Motor neuron (in vitro differentiated cells): ENCODE measurements at regions not wholly inside any gene's neighbourhood (a gene's known extent, or its start where the extent isn't known, plus 50 kb on each side); places are given as distances from the start of the nearest gene placed in this dataset.
A peak's percentile ranks its signal among the peaks of the same experiment; 100 is the strongest.

Source experiments
- ATAC-seq, 8 experiments: fragments of 200-7000 bp; cut with Tn5 transposase; replicated peaks in 6 of 8; 2 replicates each; pipeline ENCODE4 v1.8.0; 2021; ENCODE audit warnings: mild to moderate bottlenecking in 8 of 8, moderate library complexity in 8 of 8
- H3K27ac ChIP-seq, 2 donors: fragments of 250-450 bp; sonication (Bioruptor Pico); 2 replicates each; pipeline ENCODE4 v1.9.0; 2021; ENCODE audit warnings: antibody characterized with exemption in 2 of 2, mild to moderate bottlenecking in 2 of 2, moderate library complexity in 1 of 2
- H3K4me1 ChIP-seq, 2 donors: fragments of 250-450 bp; sonication (Bioruptor Pico); replicated peaks in 1 of 2; 2 replicates each; pipeline ENCODE4 v1.6.1; 2021; ENCODE audit warnings: antibody characterized with exemption in 2 of 2, mild to moderate bottlenecking in 2 of 2, moderate library complexity in 1 of 2
- H3K4me3 ChIP-seq, 5 donors: fragments of 250-450 bp; sonication (Bioruptor Pico); 2 replicates each; pipeline ENCODE4 v1.9.0; 2021; ENCODE audit warnings: antibody characterized with exemption in 5 of 5, mild to moderate bottlenecking in 5 of 5, moderate library complexity in 4 of 5
- WGBS, 10 experiments: fragments of 450-650 bp; shearing (Covaris generic); methylation state at CpG; one replicate each; pipeline ENCODE4 v1.0.0; 2022; 5-methylcytosine and 5-hydroxymethylcytosine counted together
- in situ Hi-C, 9 experiments: fragments of 400-800 bp; cut with MboI; loops; one replicate each; pipeline ENCODE4 v1.15.0; 2021; ENCODE audit warnings: low sequenced_read_pairs in 9 of 9, low pct_unique_long_range_greater_than_20kb in 2 of 9; ENCODE audit not compliant: unreplicated experiment in 9 of 9

DNA sequence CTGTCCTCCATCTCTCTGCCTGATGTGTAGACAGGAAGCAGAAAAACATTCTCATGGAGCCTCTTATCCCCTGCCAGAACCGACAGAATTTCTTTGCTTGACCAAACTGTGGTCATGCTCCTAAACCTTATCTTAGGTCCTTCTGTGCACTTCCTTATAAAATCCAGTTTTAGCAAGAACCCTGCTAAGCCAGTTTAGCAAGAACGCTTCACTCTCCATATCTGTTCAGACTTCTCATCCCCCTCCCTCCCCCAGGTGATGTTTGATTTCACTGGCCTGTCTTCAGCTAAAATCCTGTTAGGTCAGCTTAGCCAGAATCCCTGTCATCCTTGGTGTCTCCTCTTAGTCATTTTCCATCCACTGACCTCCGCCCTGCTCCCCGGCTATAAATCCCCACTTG is 1130.9 kb upstream of the PRKX start:
- H3K27ac ChIP-seq: no peak overlapping the region
- 40 to 100% (median 90%) methylated on average over 1 to 4 of the region's 4 CpGs; no CpG with 5 or more reads in 6 of the 10 experiments for WGBS, 10 experiments
- in situ Hi-C loops: no loop called here
- no peaks in the 10 kb centered on the region for H3K4me1 ChIP-seq
- H3K4me3 ChIP-seq: no peak overlapping the region
- no peak for ATAC-seq

DNA sequence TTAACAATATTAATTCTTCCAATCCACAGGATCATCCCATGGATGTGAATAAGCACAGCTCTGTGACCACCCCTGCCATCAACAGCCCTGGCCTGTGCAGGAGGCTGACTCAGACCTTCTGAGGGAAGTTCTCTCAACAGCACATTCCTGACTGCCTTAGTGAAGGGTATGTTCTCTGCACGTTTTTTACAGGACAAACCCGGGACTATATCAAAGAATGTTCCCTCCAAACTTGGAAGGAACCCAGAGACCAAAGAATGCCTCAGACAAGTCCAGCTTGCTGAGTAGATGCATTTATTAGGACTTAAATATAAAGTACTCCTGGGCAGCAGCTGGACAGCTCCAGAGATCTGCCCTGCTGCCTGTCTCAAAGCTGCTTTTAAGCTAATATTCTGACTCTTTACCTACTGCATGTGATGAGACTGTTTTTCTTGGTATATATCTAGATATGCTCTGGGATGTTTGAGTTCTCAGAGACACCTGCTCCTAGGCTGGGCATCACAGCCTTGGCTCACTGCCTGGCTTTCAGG is 1127.8 kb upstream of the PRKX start:
- WGBS, 10 experiments: 0 to 100% methylated on average over 1 of the region's 2 CpGs; no CpG with 5 or more reads in 8 of the 10 experiments

DNA sequence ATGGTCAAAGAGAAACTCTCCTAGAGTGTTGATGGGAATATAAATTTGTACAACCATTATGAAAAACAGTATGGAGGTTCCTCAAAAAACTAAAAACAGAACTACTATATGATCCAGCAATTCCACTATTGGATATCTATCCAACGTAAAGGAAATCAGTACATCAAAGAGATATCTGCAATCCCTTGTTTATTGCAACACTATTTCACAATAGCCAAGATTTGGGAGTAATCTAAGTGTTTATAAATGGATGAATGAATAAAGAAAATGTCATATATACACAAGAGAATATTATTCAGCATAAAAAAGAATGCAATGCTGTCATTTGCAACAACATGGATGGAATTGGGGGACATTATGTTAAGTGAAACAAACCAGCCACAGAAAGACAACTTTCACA is 1118.1 kb upstream of the PRKX start:
- 0 to 100% (median 40%) methylated on average over 1 of the region's 1 CpG; no CpG with 5 or more reads in 5 of the 10 experiments for WGBS, 10 experiments
- Histone ChIP-seq H3K4me1 (no peaks in the 10 kb centered on the region), H3K4me3 (no peak overlapping the region), H3K27ac (no peak overlapping the region)
- in situ Hi-C loops: no loop called here
- no peak for ATAC-seq

More for the DNA sequence above, 1127.8 kb upstream of the PRKX start:
- in situ Hi-C loops: no loop called here
- no peak for ATAC-seq
- no peak overlapping the region for H3K4me3 ChIP-seq
- no peaks in the 10 kb centered on the region for H3K4me1 ChIP-seq
- H3K27ac ChIP-seq: no peak overlapping the region

DNA sequence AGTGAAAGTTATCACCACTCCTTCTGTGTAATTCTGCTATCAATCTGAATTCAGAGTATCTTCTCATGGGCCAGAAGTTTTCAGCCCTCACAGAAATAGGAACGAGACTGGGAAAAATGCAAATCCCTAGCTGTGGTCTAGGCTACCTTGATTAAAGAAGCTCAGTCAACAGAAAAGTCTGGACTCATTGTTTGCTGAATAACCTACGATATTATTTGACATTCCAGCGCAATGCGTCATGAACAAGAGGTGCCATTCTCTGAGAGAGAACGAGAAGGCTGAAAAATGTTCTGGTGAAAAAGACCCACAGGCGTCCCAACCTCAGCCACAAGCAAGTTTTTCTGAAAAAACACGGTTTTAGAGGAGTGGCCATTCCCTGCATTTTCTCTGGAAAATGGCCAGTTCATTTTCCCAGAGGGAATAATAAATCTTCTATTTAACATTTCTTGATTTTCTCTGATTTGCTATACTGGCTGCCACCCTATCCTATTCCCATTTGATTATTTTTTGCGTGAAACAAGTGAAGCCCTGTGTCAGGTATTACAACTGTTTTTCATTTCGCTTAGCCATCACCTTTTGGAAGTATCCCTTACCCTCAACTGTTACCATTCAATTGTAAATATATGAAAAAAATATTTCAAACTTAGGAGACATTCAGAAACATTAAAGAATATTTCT is 1117.6 kb upstream of the PRKX start:
- ATAC-seq: peak in 1 of 8 experiments; percentile 82
- 5 to 85% (median 45%) methylated on average over 2 to 7 of the region's 9 CpGs; no CpG with 5 or more reads in 4 of the 10 experiments for WGBS, 10 experiments
- H3K4me3 ChIP-seq: no peak overlapping the region
- H3K4me1 ChIP-seq: no peaks in the 10 kb centered on the region
- in situ Hi-C loops: no loop called here
- no peak overlapping the region for H3K27ac ChIP-seq

GRCh38 chrX:4825550-4825949 is 1112.1 kb upstream of the PRKX start:
- no peak overlapping the region for H3K4me3 ChIP-seq
- no peak overlapping the region for H3K27ac ChIP-seq
- no peak for ATAC-seq
- H3K4me1 ChIP-seq: no peaks in the 10 kb centered on the region
- in situ Hi-C loops: no loop called here
- WGBS, 10 experiments: 35 to 100% (median 94%) methylated on average over 1 to 3 of the region's 3 CpGs; no CpG with 5 or more reads in 7 of the 10 experiments

- WGBS, 10 experiments: 0 to 100% (median 80%) methylated on average over 1 to 4 of the region's 4 CpGs; no CpG with 5 or more reads in 5 of the 10 experiments
- Histone ChIP-seq H3K4me1 (no peaks in the 10 kb centered on the region), H3K27ac (no peak overlapping the region), H3K4me3 (no peak overlapping the region)
- in situ Hi-C loops: no loop called here
- ATAC-seq: no peak
Measured at GRCh38 chrX:4809571-4809970, 1096.1 kb upstream of the PRKX start.

GRCh38 chrX:4805502-4805901 is 1092.1 kb upstream of the PRKX start:
- ATAC-seq: peak in 5 of 8 experiments; percentile 48 to 90 (median 82)
- Histone ChIP-seq H3K4me3 (no peak overlapping the region), H3K27ac (no peak overlapping the region), H3K4me1 (no peaks in the 10 kb centered on the region)
- in situ Hi-C loops: no loop called here
- 0 to 80% (median 60%) methylated on average over 1 to 4 of the region's 4 CpGs; no CpG with 5 or more reads in 7 of the 10 experiments for WGBS, 10 experiments

DNA sequence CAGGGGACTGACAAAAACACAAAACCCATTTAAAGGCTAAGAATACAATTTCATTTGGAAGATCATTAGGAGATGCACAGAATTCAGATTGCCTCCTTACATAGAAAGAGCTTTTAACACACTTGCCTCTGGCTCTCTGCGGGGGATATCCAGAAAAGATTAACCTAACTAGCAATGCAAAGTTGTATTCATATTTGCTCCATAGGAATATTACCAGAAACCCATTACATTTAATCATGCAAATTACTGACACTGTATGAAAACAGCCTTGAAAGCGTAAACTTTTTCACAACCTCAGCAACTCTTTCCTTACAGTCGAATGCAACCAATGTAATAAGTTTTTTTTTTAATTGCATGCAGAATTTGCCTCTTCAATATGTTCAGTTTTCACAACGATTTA is 1087.3 kb upstream of the PRKX start:
- peak in 1 of 8 experiments; percentile 63 for ATAC-seq
- Histone ChIP-seq H3K27ac (no peak overlapping the region), H3K4me3 (no peak overlapping the region), H3K4me1 (no peaks in the 10 kb centered on the region)
- WGBS, 10 experiments: 0 to 100% (median 55%) methylated on average over 1 to 4 of the region's 4 CpGs; no CpG with 5 or more reads in 2 of the 10 experiments
- in situ Hi-C loops: no loop called here

DNA sequence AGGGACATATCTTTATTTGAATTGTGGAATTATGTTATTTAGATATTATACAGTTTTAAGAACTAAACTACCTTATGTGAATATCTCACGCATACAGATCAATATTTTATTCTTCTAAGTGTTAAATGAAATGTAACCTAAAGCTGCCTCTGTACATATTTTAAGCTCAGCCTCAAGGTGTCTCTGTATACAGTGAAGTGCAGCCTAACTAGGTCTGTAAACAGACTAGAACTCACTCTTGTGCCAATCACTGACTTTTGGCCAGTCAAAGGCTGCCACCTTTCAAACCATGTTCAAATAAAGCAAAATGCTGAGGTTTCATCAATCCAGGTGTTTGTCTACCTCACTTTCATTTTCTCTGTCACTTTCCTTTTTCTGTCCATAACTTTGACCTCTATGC is 1074.5 kb upstream of the PRKX start:
- in situ Hi-C loops: no loop called here
- Histone ChIP-seq H3K4me3 (no peak overlapping the region), H3K27ac (no peak overlapping the region), H3K4me1 (no peaks in the 10 kb centered on the region)
- 83 to 100% (median 93%) methylated on average over 1 of the region's 1 CpG; no CpG with 5 or more reads in 6 of the 10 experiments for WGBS, 10 experiments
- ATAC-seq: no peak

GRCh38 chrX:4764888-4765287 is 1051.4 kb upstream of the PRKX start:
- H3K4me3 ChIP-seq: no peak overlapping the region

GRCh38 chrX:4762196-4762595 is 1048.7 kb upstream of the PRKX start:
- WGBS, 10 experiments: 80 to 100% (median 100%) methylated on average over 3 of the region's 3 CpGs; no CpG with 5 or more reads in 7 of the 10 experiments
- H3K27ac ChIP-seq: no peak overlapping the region
- ATAC-seq: no peak
- H3K4me1 ChIP-seq: no peaks in the 10 kb centered on the region
- H3K4me3 ChIP-seq: no peak overlapping the region
- in situ Hi-C loops: no loop called here

More at GRCh38 chrX:4764888-4765287, 1051.4 kb upstream of the PRKX start:
- 0 to 100% (median 20%) methylated on average over 1 to 2 of the region's 2 CpGs; no CpG with 5 or more reads in 5 of the 10 experiments for WGBS, 10 experiments
- no peak for ATAC-seq
- H3K4me1 ChIP-seq: no peaks in the 10 kb centered on the region
- in situ Hi-C loops: no loop called here
- no peak overlapping the region for H3K27ac ChIP-seq

- H3K27ac ChIP-seq: no peak overlapping the region
- no peak for ATAC-seq
- in situ Hi-C loops: no loop called here
- no peak overlapping the region for H3K4me3 ChIP-seq
- 0 to 100% (median 81%) methylated on average over 1 to 8 of the region's 8 CpGs; no CpG with 5 or more reads in 3 of the 10 experiments for WGBS, 10 experiments
- no peaks in the 10 kb centered on the region for H3K4me1 ChIP-seq
Measured at GRCh38 chrX:4754878-4755604, 1041.6 kb upstream of the PRKX start.

GRCh38 chrX:4741024-4741423 is 1027.6 kb upstream of the PRKX start:
- 33 to 80% (median 41%) methylated on average over 1 to 4 of the region's 5 CpGs; no CpG with 5 or more reads in 4 of the 10 experiments for WGBS, 10 experiments
- H3K4me1 ChIP-seq: peaks cover 0 to 2% of the 10 kb centered on the region in 2 donors
- no peak overlapping the region for H3K4me3 ChIP-seq
- ATAC-seq: peak in 1 of 8 experiments; percentile 82
- H3K27ac ChIP-seq: no peak overlapping the region
- in situ Hi-C loops: no loop called here
